LoVo (cell line): ENCODE measurements at regions not wholly inside any gene's neighbourhood (a gene's known extent, or its start where the extent isn't known, plus 50 kb on each side); places are given as distances from the start of the nearest gene placed in this dataset.
"Not testable (repeated sequence)": the region's sequence is repeated elsewhere in the genome, so short reads cannot be mapped to it uniquely, and the experiment has no call there.

Experiments used
- DNase-seq: peaks from one replicate; pipeline ENCODE4 v3.0.0-alpha.2; 2016; ENCODE audit warnings: low spot score

DNA sequence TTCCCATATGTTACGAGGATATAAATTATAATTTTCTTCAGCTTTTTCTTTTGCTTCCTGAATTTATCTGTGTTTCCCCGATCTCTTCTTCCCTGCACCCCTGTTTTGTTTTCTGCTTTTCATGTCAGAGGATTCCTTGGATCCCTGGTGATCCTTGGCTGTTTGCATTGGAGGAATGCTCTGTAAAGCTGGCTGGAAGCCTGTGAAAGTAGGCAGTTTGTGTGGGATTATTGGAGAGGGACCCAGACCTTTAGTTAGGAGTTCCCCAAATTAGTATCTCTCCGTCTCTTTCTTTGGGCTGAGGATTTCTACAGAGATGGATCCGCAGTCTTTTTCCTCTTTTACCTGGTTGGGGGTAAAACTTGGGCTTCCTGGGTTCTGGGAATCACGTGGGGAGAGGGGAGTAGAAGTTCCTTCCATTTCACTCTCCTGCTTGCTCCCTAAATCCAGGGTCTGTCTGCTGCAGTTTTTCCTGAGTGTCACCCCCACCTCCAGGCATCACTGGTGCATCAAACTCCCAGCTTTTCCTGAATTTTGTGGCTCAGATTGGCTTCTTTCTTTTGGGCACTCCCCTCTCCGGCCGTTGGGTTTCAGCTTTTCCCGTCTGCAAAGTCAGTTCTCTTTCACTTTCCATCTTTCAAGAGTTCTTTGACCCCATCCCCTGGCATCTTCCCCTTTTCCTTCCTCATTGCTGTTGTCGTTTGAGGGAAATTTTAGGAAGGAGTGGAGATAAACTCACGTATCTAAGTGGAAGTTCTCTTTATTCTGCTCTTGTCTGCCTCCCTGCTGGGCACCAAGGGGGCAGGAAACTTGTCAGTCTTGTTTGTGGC, 79.1 kb upstream of the ALX4 start:
- DNase-seq = no peak

DNA sequence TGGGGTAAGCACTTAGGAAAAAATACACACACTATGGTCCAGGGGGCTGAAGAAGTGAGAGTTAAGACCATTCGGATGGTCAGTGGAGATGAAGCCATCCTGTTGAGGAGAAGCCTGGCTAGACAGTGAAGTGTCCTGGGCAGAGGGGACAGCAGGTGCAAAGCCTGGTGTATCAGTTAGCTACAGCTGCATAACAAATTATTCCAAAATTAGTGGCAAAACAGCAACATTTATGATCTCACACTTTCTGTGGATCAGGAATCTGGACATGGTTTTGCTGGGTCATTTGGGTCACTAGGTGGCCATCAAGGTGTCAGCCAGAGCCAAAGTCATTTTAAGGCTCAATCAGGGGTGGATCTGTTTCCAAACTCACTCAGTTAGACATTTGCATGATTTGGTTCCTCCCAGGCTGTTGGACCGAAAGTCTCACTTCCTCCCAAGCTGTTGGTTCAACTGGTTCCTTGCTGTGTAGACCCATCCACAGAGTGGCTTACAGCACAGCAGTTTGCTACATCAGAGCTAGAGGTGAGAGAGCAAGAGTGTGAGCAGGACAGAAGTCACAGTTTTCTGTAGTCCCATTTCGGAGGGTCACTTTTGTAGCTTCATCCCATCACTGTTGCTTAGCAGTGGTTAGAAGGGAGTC, 80.1 kb upstream of the ALX4 start:
- no peak for DNase-seq

DNA sequence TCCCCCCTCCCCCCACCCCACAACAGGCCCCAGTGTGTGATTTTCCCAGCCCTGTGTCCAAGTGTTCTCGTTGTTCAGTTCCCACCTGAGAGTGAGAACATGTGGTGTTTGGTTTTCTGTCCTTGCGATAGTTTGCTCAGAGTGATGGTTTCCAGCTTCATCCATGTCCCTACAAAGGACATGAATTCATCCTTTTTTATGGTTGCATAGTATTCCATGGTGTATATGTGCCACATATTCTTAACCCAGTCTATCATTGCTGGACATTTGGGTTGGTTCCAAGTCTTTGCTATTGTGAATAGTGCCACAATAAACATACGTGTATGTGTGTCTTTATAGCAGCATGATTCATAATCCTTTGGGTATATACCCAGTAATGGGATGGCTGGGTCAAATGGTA, 81.1 kb upstream of the ALX4 start:
- not testable (repeated sequence) for DNase-seq

DNA sequence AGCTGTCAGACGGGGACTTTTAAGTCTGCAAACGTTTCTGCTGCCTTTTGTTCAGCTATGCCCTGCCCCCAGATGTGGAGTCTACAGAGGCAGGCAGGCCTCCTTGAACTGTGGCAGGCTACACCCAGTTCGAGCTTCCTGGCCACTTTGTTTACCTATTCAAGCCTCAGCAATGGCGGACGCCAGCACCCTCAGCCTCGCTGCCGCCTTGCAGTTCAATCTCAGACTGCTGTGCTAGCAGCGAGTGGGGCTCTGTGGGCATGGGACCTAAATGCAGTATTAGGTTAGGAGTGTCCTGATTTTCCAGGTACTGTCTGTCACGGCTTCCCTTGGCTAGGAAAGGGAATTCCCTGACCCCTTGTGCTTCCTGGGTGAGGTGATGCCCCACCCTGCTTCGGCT, 86.8 kb upstream of the ALX4 start:
- DNase-seq = not testable (repeated sequence)

DNA sequence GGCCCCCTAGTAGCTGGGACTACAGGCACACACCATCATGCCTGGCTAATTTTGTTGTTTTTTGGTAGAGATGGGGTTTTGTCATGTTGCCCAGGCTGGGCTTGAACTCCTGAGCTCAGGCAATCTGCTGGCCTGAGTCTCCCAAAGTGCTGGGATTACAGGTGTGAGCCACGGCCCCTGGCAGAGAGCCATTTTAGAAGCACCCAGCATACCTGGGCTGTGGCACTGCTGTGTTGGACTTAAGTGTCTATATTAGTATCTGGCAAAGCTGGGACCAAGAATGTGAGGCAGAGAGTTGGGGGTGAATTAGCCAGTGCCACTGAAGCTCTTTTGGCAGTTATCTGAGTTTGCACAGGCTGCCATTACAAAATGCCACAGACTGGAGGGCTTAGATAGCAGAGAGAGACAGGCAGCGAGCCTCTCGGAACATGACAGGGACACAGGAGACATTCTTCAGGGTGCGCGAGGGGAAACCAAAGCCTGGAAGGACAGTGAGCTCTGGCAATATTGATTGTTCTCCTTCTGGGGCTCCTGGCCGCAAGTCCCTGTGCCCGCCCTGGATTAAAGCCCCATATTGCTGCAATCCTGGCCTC, 87.7 kb upstream of the ALX4 start:
- no peak for DNase-seq

DNA sequence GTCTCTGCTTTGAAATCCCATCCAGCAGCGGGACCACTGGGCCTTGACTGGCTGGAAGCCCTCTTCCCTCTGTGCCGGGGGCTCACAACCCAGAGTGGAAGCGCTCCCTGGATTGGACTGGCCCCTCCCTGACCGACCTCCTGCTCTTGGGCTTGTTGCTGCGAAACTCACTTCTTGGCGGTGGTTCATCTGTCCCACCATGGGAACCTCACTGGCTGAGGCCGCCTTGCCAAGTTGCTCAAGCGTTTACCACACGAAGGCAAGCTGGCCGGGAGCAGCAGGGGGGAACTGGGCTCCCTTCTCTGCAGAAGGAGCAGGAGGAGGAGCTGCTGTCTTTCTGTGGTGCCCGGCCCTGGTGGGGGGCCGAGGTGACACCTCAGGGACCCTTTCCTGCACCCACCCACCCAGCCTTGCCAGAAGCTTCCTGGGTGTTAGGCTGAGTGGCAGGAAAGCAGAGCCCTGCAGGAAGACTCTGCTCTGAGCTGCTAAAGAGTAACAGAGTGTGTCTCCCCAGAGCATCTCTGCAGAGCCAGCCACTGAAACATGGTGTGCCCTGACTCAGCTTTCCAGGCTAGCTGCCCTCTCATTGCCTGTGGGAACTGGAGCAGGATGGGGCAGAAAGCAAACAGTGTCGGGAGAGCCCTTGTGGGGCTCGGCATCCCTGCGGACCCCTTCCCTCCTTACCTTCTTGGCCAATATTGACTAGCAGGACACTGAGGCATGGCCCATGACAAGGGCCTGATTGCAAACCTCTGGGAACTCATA, 88.5 kb upstream of the ALX4 start:
- DNase-seq = no peak

DNA sequence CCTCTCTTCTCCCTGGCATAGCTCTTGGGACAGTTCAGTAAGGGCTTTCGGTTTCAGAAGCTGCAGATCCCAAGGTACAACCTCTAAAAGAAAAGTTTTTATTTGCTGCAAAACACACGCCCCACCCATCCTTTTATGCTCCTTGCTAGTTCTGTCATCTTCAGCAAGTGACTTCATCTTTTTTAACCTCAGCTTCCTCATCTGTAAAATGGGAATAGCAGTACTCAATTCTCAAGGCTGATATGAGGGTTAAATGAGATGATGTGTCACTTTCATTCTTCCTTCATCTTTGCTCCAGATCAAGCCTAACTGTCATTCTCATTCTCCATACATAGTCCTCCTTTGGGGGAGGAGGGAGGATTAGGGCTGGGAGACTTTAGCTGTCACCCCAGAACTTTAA, 90.0 kb upstream of the ALX4 start:
- no peak for DNase-seq

DNA sequence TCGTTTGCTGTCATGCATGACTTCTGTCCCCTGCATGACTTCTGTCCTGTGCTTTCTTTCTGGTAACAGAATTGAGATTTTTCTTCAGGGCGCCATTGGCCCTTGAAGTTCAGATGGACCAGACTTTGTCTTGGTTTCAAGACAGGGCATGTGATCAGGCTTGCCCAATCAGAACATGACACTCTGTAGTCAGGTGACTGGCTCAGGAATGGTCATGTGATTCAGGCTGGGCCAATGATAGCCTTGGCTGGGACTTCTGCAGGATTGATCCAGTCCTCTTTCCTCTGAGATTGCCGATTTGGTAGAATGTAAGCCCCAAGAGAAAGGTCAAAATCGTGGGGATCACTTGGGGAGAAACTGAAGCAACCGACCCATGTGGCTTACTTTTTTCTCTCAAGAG, 90.5 kb upstream of the ALX4 start:
- DNase-seq = no peak

DNA sequence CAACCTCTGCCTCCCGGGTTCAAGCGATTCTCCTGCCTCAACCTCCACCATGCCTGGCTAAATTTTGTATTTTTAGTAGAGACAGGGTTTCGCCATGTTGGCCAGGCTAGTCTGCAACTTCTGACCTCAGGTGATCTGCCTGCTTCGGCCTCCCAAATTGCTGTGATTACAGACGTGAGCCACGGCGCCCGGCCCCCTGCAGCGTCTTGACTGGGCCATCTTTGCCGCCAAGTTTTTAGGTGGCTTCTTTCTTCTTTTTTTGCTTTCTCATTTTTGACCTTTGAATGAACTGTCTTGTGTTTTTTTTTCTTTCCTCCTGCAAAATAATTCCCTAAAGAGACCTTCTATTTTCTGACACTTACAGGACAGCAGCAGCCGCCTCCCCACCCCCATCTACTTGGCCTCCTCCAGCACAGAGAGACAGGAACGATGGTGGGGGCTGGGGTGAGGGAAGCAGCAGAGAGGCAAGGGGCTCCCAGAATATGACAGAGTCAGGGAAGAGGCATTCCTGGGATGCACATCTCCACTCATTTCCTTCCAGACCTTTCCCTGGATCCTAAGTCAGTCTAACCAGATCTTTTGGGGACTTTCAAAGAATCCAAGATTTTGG, 92.6 kb upstream of the ALX4 start:
- DNase-seq = no peak

DNA sequence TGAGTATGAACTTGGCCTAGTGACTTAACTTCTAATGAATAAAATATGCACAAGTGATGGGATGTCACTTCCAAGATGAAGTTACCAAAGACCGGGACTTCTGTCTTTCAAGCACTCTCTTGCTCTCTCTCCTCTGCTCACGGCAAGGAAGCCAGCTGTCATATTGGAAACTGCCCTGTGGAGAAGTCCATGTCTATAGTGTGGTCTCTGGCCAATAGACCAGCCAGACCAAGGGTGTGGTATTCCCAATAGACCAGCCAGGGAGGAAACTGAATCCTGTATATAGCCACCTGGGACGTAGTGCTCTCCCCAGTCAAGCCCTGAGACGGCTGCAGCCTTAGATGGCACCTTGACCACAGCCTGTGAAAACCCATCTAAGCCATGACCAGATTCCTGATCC, 93.2 kb upstream of the ALX4 start:
- no peak for DNase-seq

DNA sequence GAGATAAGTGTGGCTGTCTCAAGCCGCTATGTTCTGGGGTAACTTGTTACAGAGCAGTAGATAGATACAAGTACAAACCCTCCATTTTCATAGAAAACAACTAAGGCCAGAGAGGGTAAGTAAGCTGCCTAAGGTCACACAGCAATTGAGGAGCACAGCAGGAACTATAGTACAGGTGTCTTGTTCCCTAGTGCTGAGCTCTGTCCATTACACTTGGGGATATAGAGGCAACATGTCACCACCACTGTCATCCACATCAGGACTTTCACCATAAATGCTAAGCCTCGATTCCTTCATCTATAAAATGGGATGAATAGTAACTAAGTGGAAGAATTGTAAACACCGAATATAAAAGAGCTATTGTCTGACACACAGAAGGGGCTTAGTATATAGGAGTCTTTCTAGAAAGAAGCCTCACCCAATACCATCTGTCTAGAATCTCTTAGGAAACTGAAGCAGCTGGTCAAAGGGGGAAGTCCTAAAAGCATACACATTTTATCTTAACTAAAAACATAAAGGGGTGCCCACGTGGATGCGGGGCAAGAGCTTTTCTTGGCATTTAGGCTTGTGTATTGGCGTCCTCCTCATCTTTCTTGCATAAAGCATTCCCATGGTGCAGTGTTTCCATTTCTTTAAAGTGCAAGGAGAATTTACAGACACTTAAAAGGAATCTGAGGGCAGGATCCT, 93.8 kb upstream of the ALX4 start:
- no peak for DNase-seq

DNA sequence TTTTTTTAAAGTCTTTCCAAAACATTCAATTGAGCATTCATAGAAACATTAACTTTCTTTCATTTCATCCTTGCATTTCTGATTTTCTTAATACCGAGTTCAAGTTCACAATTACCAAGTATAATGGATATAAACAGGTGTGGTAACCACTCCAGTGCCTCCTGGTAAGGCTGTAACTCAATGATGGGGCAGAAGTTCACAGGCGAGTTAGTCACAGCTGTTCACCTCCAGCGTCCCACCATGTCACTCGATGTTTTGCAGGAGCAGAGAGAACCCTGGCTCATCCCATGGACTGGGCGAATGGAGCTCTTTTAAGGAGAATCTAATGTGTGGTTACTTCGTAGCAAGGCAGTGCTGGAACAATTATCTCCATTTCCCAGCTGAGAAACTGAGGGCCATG, 94.4 kb upstream of the ALX4 start:
- no peak for DNase-seq

DNA sequence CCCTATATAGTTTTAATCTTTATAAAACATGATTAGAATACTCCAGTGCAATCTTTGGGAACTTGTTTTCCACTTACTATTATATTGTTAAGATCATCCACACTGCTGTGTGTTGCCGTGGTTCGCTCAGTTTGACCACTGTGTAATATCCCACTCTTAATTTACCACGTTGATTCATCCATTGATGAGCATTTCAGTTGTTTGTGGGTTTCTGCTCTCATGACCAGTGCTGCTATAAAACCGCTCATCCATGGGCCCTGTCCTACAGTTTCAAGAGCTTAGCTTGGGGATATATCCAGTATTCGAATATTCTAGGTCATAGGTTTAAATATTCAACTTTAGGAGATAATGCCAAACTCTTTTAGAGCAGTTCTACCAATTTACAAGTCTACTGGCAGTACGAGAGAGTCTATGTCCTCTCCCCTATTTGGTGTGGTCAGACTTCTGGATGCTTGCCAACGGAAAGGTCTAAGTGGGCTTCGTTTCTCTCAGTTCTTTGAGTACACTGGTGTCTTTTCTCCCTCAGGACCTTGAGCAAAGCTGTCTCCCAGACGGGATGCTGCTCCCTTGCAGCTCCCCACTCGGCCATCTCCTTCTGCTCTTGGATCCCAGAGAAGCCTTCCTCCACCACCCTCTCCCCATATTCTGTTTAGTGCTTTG, 94.9 kb upstream of the ALX4 start:
- no peak for DNase-seq

DNA sequence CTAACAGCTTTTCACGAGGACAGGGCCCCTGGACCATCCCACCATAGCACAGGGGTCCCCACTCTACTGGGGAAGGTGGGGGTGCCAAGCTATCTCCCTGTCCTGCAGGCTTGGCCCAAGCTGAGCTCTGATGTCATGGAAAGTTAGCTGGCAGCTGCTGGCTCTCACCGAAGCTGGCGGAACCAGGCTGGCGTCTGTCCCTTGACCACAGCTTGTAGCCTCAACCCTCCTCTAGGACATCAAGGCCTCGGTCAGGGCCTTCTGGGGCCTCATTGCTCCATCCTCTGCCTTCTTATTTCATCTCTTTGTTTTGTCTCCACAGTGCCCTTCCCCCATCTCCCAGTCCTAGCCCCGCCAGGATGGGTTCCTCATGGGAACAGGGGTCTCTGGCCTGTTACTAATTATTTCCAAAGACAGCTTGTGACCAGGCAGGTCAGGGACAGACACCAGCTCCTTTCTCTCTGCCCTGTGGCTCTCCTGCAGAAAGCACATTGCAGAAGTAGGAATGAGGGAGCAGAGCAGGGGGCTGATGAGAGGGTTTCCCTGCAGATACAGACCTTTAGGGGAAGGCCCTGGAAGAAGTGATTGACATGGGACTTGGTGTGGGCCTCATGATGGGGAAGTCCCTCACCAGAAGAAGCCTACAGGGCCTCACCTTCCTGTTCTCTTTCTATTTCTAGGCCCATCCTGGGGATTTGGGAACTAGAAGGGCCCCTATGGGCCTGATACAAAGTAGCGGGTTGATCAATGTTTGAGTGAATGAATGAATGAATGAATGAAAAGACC, 97.5 kb upstream of the ALX4 start:
- no peak for DNase-seq

DNA sequence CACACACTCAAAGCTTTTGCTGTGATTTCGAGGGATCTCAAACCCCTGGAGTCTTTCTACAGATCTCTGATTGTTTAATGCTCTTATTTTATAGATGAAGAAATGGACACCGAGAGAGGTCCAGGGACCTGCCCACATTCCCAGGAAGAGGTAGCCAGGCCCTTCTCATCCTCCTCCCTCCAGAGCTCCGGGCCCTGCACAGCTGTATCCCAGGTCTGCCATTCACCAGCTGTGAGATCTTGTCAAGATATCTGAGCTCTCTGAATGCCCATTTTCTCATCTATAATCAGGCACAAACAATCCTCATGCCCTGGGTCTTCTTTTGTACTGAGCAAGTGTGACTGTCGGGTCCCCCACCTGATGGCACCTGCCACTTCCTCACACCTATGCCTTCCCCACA, 98.2 kb upstream of the ALX4 start:
- no peak for DNase-seq

DNA sequence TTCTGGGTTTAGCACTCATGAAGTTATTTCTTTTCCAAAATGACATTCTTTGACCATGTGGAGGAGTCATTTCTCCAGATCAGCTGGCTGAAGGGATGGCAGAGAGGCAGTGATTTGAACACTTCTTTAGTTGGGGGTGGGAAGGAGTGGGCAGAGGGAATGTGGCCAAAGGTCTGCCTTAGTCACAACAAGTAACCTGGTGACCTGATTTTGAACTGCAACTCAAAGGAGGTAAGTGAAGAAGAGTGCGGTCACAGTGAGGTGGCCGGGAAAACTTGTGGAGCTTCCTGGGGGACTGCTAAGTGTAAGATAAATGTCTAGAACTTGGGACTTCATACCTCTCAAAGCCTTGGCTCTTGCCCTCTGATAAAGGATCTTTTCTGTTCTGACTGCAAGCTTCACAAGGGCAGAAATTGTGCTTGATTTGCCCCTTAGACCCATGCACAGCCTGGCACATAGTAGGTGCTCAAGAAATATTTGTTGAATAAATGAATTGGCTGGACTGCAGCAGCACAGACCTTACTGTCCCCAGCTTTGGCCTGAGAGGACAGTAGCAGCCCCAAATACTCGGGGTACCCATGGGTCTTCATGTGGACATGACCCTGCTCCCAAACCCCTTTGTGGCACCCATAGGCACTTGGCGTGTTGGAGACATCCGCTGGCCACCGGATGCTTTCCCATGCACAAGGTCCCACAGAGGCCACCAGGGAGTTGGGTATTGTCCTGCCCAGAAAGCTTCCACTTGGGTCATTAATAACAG, 99.0 kb upstream of the ALX4 start:
- DNase-seq = no peak

DNA sequence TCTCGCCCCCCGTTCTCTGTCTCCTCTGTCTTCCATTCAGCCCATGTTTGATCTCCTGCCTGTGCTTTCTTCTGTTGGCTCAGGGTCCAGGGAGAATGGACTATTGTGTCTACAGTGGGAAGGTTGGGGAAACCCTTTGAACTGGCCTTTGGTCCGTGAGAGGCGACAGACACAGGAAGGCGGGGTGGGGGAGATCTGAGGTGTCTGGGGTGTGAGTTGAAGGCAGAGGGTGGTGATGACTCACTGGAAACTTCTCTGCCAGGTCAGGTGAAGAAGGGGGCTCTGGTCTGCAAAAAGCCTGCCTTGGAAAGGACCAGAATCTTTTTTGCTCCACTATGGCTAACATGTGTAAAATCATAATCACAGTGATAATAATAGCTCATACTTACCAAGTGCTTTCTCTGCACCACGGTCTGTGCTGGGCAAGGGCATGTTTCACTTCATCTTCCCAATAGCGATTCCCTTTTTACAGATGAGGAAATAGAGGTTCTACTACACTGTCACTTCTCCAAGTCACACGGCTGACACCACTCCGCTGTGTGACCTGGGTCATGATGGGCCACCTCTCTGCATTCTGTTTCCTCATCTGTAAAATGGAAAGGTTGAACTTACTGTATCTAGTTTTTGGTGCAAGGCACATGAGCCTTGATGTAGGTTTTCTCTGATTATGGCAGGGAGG, 99.8 kb upstream of the ALX4 start:
- DNase-seq = no peak

DNA sequence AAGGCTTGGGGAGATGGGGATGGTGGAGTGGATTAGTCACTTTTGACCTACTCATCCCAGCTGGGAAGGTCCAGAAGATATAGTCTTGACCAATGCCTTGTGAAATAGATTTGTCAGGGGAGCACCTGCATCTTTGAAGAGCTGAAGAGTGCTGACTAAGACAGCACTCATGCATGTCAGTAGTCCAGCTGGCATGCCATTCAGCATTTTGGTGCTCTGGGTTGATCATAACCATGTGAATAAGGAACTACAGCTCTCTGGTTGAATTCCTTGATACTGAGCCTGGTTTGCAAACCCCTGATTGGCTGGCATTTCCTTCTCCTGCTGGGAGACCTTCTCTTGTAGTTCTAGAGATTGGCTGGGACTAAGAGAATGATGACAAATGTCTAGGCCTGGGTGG, 106.8 kb upstream of the ALX4 start:
- peak; percentile 2 for DNase-seq
